ENCODE measurements at regions not wholly inside any gene's neighbourhood (a gene's known extent, or its start where the extent isn't known, plus 50 kb on each side); places are given as distances from the start of the nearest gene placed in this dataset.

DNA sequence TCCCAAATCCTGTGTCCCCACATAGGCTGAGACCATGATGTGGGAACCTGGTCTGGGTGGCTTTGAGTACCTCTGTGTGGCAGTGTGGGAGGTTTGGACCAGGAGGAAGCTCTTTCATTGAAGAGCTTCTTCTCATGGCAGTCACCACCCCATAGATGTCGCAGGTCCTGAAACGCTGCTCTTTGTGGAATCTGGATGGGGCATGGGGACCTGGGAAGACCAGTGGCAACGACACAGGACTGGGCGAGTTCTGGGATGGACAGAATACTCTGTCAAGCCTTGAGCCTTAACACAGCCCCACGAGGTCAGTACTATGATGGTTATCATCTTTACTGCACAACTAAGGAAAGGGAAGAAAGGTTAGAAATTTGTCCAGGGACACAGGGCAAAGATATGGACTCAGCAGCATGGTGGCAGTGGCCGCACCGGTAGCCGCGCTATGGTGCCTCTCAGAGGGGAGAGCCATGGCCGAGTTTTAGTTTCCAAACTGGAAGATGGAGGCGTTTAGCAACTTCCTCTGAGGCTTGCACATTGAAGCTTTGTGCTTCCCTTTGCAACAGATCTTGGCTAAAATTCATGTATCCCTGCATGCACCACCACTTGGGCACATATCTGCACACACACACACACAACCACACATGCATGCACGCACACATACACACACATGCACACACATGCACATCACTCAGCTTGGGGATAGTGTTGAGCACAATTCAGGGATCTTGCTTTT, 117.7 kb upstream of the C1orf174 start:
- no peak for DNase-seq

DNA sequence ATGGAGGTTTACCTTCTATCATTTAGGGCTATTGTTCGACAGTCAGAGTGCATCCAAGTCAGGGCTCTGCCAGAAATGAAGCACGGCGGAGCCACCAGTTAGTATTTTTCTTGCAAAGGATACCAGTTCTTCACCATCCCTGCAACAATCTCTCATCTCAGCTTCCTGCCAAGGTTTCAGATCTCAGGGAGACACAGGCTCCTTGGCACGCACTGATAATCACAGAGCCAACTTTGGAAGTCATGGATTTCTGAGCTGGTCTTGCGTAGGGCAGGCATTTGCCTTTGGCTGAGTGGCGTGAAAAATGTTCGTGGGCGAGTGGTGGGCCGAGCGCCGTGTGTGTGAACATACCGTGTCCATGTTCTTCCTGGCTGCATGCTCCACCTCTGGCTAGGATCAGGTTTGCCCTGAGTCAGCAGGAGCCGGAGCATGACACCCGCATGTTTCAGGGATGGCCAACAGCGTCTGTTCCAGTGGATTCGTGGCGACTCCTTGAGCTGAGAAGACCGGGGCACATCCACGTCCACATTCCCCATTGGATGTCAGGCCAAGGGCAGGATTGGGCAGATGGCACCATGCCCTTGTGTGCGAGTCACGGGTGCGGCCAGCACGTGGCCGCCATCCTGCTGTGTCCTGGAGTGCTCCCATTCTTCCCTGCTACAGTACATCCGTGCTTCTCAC, 118.5 kb upstream of the C1orf174 start:
- no peak for DNase-seq

- DNase-seq: no peak
These were observed 119.1 kb upstream of the C1orf174 start for GRCh38 chr1:4019147-4019521.

- DNase-seq: no peak
These were observed 119.7 kb upstream of the C1orf174 start for GRCh38 chr1:4019606-4020331.

DNA sequence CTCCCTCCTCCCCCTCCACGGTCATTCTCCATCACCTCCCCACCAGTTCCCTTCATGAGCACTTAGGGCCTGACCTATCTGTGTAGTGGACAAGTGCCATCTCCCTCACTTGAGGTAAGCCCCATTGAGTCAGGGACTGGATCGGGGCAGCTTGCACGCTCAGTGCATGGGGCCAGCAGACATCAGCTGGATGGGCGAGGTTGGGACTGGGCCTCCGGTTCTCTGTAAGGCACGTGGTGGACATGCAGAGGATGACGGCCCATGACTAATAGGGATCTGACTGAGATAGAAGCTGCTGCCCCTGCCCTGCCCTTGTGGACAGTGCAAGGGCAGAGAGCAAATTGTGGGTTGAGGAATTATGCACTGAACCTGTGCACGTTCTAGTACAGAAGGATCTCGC, 120.4 kb upstream of the C1orf174 start:
- no peak for DNase-seq

DNA sequence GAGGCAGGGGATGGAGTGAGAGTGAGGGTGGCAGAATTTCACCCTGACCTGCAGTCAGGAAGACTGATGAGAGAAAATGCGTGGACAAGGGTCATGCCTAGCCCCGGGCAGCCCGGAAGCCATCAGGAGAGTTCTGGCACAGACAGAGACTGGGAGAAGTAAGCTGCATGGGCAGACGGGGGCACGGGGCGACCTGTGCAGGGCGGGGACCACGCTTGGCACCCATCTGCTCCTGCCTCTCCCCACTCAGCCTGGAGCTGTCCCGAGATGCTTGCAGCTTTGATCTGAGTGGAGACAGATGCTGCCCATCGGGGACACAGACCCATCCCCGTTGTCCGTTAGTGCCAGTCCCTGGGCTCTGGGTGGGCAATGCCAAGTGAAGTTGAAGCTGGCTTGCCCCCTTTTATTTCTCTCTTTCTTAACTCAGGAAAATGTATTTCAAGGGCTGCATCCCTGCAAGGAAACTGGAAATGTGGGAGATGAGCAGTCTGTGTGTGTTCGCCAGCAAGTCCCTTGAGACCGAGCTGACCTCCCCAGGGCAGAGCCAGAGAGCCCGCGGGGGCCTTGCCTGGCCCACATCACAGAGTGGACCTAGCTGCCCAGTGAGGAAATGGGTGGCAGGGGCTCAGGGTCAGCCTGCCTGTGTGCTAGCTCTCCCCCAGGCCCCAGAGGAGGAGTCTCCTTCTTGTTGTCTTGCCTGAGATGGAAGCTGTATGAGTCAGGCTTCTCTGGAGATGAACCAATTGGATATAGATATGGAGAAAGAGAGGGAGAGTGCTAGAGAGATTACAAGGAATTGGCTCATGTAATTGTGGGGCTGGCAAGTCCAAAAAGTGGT, 121.3 kb upstream of the C1orf174 start:
- DNase-seq: no peak

GRCh38 chr1:4021974-4022268, 121.8 kb upstream of the C1orf174 start:
- no peak for DNase-seq

DNA sequence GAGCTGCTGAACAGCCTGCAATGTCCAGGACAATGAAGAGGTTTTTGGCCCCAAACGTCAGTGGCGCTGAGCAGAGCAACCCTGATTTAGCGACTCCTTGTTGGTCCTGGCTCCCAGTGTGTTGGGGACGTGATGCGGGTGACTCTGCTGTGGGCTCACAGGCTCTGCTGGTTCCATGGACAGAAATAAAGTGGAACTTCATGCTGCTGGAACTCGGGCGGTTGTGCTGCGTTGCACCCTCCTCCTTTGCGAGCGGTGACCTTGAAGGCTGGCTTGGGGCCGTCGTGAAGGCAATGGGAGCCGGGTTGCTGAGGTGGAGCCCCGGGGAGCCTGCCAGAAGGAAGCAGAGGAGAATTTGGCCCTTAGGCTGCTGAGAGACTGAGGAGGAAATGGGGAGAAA, 122.6 kb upstream of the C1orf174 start:
- DNase-seq: no peak

DNA sequence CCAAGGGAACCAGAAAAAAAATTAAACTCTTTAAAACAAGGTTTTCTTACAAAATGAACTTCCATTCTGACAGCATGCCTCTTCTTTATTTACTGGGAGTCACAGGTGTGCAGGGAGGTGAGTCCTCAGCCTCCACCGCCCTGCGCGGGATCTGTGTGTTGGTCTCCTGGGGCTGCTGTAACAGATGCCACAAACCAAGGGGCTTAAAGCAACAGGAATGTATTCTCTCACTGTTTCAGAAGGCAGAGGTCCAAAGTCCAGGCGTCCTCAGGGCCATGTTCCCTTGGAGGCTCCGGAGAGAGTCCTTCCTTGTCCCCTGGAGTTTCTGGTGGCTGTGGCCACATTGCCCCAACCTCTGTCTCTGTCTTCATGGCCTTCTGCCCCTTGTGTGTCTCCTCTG, 123.6 kb upstream of the C1orf174 start:
- no peak for DNase-seq

DNA sequence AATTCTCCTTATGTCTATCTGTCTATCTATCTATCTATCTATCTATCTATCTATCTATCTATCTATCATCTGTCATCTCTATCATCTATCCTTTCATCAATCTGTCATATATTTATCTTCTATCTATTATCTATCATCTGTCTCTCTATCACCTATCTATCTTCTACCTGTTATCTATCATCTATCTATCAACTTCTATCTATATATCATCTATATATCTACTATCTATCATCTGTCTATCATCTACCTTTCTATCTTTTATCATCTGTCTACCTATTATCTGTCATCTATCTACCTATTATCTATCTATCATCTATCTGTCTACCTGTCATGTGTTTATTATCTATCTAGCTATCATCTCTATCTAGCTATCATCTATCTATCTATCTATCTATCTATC, 124.7 kb upstream of the C1orf174 start:
- no peak for DNase-seq

GRCh38 chr1:4025752-4026151, 125.7 kb upstream of the C1orf174 start:
- DNase-seq: no peak

DNA sequence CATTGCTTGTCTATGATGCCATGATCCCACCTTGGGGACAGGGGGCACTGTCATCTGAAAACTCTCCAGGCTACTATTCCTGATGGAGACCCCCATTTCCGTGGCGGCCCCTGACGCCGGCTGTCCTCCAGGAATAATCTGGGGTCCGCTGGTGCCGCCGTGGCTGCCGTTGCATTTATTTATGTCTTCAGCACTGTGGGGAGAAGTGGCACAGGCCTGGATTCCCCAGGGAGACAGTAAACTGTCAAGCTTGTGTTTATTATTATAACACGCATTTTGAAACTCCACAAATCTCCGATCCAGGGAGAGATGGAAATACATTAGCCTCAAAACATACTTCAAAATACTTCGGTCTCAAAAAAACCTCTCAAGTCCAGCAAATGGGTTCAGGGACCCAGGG, 126.9 kb upstream of the C1orf174 start:
- DNase-seq: no peak

- no peak for DNase-seq
These were observed 127.5 kb upstream of the C1orf174 start for GRCh38 chr1:4027492-4028138.

DNA sequence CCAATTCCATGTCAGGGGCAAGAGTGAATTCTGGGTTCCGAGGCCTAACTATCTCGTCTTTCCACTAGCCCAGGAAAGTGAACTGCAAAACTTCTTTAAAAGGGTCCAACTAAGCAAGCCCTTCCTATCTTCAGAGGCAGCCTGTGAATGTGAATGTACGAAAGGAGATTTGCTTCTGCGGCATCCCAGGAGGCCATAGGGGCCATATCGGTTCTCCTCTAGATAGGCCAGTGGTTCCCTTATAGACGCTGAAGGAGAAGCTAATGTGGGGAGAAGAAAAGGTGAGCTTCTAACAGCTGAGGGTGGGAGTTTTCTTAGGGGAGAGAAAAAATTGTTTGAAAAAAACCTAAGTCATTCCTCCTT, 128.0 kb upstream of the C1orf174 start:
- no peak for DNase-seq

DNA sequence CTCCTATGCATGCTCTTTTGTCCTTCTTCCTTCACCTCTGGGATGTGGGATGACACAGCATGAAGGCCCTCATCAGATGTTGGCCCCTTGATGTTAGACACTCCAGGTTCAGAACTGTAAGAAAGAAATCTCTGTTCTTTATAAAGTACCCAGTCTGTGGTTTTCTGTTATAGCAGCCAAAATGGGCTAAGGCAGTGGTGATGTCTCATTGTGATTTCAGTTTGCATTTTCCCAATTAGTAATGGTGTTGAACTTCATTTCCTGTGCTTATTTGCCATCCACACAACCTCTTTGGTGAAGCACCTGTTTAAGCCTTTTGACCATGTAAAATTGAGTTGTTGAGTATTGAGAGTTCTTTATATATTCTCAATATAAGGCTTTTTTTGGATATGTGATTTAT, 129.3 kb upstream of the C1orf174 start:
- DNase-seq: no peak

- DNase-seq: no peak
These were observed 132.5 kb upstream of the C1orf174 start for GRCh38 chr1:4032571-4032970.

- DNase-seq: no peak
These were observed 133.1 kb upstream of the C1orf174 start for GRCh38 chr1:4033129-4033676.

GRCh38 chr1:4033713-4034112, 133.6 kb upstream of the C1orf174 start:
- DNase-seq: no peak

GRCh38 chr1:4034318-4034887, 134.3 kb upstream of the C1orf174 start:
- DNase-seq: no peak

- no peak for DNase-seq
These were observed 144.9 kb upstream of the C1orf174 start for GRCh38 chr1:4044967-4045366.

DNA sequence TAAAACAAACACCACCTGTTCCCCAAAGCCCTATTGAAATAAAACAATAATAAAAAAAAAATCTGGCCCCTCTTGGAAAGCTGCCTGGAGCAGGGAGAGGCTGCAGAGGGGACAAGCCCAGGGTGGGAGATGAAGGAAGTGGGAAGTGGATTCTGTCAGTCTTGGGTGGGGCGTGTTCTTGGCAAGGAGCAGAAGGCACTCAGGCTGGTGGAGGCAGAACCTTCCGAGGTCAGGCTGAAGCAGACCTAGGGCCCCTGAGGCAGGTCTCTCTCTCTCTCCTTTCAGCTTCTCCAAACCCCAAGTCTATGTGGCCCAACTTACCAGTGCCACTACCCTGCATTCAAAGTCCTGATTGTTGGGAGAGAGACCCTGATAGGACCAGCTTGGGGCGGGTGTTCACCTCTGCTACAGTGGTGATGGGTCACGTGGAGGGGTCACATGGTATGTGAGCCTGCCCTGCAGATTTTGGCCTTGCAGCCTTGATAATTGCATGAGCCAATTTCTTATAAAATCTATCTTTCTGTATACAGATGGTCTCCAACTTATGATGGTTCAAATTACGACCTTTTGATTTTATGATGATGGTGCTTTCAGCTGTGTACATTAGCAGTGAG, 145.4 kb upstream of the C1orf174 start:
- DNase-seq: no peak

Data from activated naive CD4-positive, alpha-beta T cell treated with Interleukin-2 at 50 U/mL for 16 hours (primary cell).